ENCODE measurements at regions not wholly inside any gene's neighbourhood (a gene's known extent, or its start where the extent isn't known, plus 50 kb on each side); places are given as distances from the start of the nearest gene placed in this dataset.

- Histone ChIP-seq H3K23ac (ENCODE audit: low read depth, low read length) (no peak overlapping the region), H2AFZ (replicated peaks; ENCODE audit: low read length, poor library complexity) (no peak overlapping the region), H2BK120ac (ENCODE audit: low read depth, low read length) (no peak overlapping the region), H2AK5ac (ENCODE audit: low read depth, low read length) (no peak overlapping the region), H3K9me1 (ENCODE audit: insufficient read depth, low read length) (no peaks in the 10 kb centered on the region), H4K91ac (ENCODE audit: insufficient read depth, low read depth, low read length) (no peak overlapping the region), H2BK15ac (ENCODE audit: low read depth, low read length) (no peak overlapping the region), H4K5ac (ENCODE audit: low read depth, low read length) (no peak overlapping the region), H3K36me3 (ENCODE audit: control insufficient read depth, insufficient read depth, low read length) (no peaks in the 10 kb centered on the region), H3K79me1 (ENCODE audit: low read depth in 1 of 2, low read length in 2 of 2) (no peaks in the 10 kb centered on the region), H4K8ac (ENCODE audit: low read depth in 2 of 2, low read length in 2 of 2) (no peak overlapping the region), H3K4ac (ENCODE audit: low read depth, low read length) (no peak overlapping the region), H2AK9ac (replicated peaks; ENCODE audit: low read depth, low read length, poor library complexity) (no peak overlapping the region), H3K27me3 (ENCODE audit: control insufficient read depth, insufficient read depth, low read length) (no peaks in the 10 kb centered on the region), H3K27ac (ENCODE audit: insufficient read depth, low read length) (no peak overlapping the region), H3K18ac (ENCODE audit: low read depth, low read length) (no peak overlapping the region), H2BK5ac (ENCODE audit: low read depth, low read length, poor library complexity, severe bottlenecking) (no peak overlapping the region), H3K56ac (ENCODE audit: extremely low read depth, insufficient read depth, low read length) (no peak overlapping the region), H3K4me1 (ENCODE audit: control insufficient read depth, insufficient read depth, low read length) (no peaks in the 10 kb centered on the region), H3K9ac (ENCODE audit: low read depth, low read length) (no peak overlapping the region), H4K20me1 (ENCODE audit: insufficient read depth, low read length) (no peaks in the 10 kb centered on the region), H3K14ac (replicated peaks; ENCODE audit: low read depth, low read length) (no peak overlapping the region), H3K9me3 (ENCODE audit: control insufficient read depth, insufficient read depth, low read length) (no peaks in the 10 kb centered on the region), H2BK20ac (ENCODE audit: low read depth, low read length) (no peak overlapping the region), H3K4me2 (ENCODE audit: low read depth, low read length) (no peak overlapping the region), H3K4me3 (ENCODE audit: insufficient read depth, low read depth, low read length) (no peak overlapping the region)
- WGBS, 2 experiments (ENCODE audit: extremely low coverage in 2 of 2, insufficient read length in 1 of 2), result no CpG with 5 or more reads among the region's 1 CpG
- TF ChIP-seq CEBPB (IDR thresholded peaks at IDR 0.05; ENCODE audit: low read depth, low read length) (no peak), RCOR1 (IDR thresholded peaks at IDR 0.05; ENCODE audit: insufficient replicate concordance, low read length) (no peak)
- no peak for DNase-seq
- dilution Hi-C loops (cut with HindIII; ENCODE audit: low sequenced_read_pairs, unreplicated experiment), result no loop called here
- CTCF ChIA-PET, result no interaction called here
- POLR2A ChIA-PET (ENCODE audit: unreplicated experiment), result no interaction called here
- BruUV-seq (replicated peaks), result no TSS peak
- intact Hi-C loops (cut with micrococcal nuclease), result no loop called here
- in situ Hi-C loops (cut with MboI; ENCODE audit: low sequenced_read_pairs), result no loop called here
- no peak for ATAC-seq (ENCODE audit: low read depth)
These were observed 130.2 kb downstream of the HS3ST1 start for GRCh38 chr4:11298451-11298850.

Measured in IMR-90 (cell line).